ENCODE measurements at regions not wholly inside any gene's neighbourhood (a gene's known extent, or its start where the extent isn't known, plus 50 kb on each side); places are given as distances from the start of the nearest gene placed in this dataset.

DNA sequence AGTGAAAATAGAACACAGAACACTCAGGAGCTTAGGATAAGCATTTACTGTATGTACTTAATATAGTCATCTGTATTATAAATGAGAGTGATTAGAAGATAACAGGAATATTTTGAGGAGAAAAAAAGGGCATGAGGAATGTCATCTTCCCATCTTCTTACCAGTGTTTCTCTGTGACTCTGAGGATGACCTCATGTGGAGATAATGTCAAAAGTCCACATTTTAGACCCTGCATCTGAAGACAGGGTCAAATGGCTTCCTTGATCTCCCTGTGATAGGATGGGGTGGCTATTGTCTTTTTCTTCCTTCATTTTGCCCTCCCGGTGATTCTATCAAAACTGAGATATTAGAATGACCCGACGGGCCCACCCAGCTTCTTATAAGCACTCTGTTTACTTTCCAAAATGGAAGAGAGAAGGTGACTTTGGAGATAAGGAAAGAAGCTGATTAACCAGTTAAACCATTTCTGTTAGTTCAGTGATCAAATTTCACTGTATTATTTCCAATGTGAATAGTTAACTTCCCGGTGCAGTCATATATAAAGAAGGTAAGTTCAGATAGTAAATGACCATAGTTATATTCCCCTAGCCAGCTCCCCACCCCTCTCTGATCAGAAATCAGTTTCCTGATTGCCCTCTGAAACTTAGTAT is 115.7 kb upstream of the SALL4 start:
- no peak for TF ChIP-seq POLR2A (IDR thresholded peaks at IDR 0.05; ENCODE audit: control extremely low read depth in 1 of 2, low read depth in 2 of 2, low read length in 2 of 2)
- TF ChIP-seq HDAC6 (IDR thresholded peaks at IDR 0.05; ENCODE audit: low read depth, low read length), result no peak
- TF ChIP-seq RFX5 (IDR thresholded peaks at IDR 0.05; ENCODE audit: borderline replicate concordance, low read depth, low read length), result no peak
- TF ChIP-seq, protein P1, sequence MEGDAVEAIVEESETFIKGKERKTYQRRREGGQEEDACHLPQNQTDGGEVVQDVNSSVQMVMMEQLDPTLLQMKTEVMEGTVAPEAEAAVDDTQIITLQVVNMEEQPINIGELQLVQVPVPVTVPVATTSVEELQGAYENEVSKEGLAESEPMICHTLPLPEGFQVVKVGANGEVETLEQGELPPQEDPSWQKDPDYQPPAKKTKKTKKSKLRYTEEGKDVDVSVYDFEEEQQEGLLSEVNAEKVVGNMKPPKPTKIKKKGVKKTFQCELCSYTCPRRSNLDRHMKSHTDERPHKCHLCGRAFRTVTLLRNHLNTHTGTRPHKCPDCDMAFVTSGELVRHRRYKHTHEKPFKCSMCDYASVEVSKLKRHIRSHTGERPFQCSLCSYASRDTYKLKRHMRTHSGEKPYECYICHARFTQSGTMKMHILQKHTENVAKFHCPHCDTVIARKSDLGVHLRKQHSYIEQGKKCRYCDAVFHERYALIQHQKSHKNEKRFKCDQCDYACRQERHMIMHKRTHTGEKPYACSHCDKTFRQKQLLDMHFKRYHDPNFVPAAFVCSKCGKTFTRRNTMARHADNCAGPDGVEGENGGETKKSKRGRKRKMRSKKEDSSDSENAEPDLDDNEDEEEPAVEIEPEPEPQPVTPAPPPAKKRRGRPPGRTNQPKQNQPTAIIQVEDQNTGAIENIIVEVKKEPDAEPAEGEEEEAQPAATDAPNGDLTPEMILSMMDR (IDR thresholded peaks at IDR 0.05; ENCODE audit: control extremely low read depth in 1 of 3, insufficient read depth in 1 of 3, low read depth in 1 of 3, low read length in 3 of 3), result no peak
- no peak for TF ChIP-seq ZNF274 (IDR thresholded peaks at IDR 0.05; ENCODE audit: borderline replicate concordance, extremely low read depth, low read length)
- TF ChIP-seq SP1 (IDR thresholded peaks at IDR 0.05; ENCODE audit: low read depth, low read length), result no peak
- no peak for TF ChIP-seq JUND (IDR thresholded peaks at IDR 0.05; ENCODE audit: low read length)
- TF ChIP-seq POLR2AphosphoS5 (IDR thresholded peaks at IDR 0.05; ENCODE audit: low read depth, low read length), result no peak

All from H1 (cell line).